IMR-90 (cell line): ENCODE measurements at regions not wholly inside any gene's neighbourhood (a gene's known extent, or its start where the extent isn't known, plus 50 kb on each side); places are given as distances from the start of the nearest gene placed in this dataset.

ENCODE experiments used
- ATAC-seq: fragments of 200-7000 bp; cut with Tn5 transposase; 2 replicates; pipeline ENCODE4 v1.9.1; 2020; ENCODE audit warnings: low read depth, mild to moderate bottlenecking, moderate library complexity
- BruUV-seq: library from RNA; stranded (reverse); fragments of 400-500 nt; replicated peaks from 2 replicates; lab custom pipeline; 2021; lab: Mats Ljungman, UMichigan
- CTCF ChIA-PET: fragments of 300-600 bp; formaldehyde crosslinking; extraction: SDS; loops from one replicate; lab custom pipeline; 2021; ENCODE audit warnings: antibody characterized with exemption; lab: Yijun Ruan, JAX
- POLR2A ChIA-PET: fragments of 300-600 bp; sonication (Branson Sonifier 250); formaldehyde crosslinking; loops from one replicate; lab custom pipeline; 2022; ENCODE audit warnings: antibody characterized with exemption; ENCODE audit not compliant: unreplicated experiment; lab: Charles Lee
- DNase-seq: peaks from one replicate; pipeline ENCODE4 v3.0.0; 2013
- H2AFZ ChIP-seq: replicated peaks from 2 replicates; pipeline ENCODE3; 2013; ENCODE audit warnings: low read length, mild to moderate bottlenecking; ENCODE audit not compliant: poor library complexity
- H2AK5ac ChIP-seq: 2 replicates; pipeline ENCODE4 v1.6.1; 2013; ENCODE audit warnings: low read depth, low read length, inconsistent platforms
- H2AK9ac ChIP-seq: replicated peaks from 2 replicates; pipeline ENCODE3; 2013; ENCODE audit warnings: mild to moderate bottlenecking, low read depth, low read length, moderate library complexity; ENCODE audit not compliant: poor library complexity
- H2BK120ac ChIP-seq: 2 replicates; pipeline ENCODE4 v1.6.1; 2013; ENCODE audit warnings: low read depth, low read length, inconsistent platforms
- H2BK15ac ChIP-seq: 3 replicates; pipeline ENCODE4 v1.6.1; 2013; ENCODE audit warnings: low read depth, low read length, inconsistent platforms
- H2BK20ac ChIP-seq: 2 replicates; pipeline ENCODE4 v1.6.1; 2013; ENCODE audit warnings: low read depth, mild to moderate bottlenecking, inconsistent platforms, low read length, moderate library complexity
- H2BK5ac ChIP-seq: 2 replicates; pipeline ENCODE4 v1.6.1; 2013; ENCODE audit warnings: mild to moderate bottlenecking, low read depth, low read length, inconsistent platforms; ENCODE audit not compliant: poor library complexity, severe bottlenecking
- H3K14ac ChIP-seq: replicated peaks from 2 replicates; pipeline ENCODE4 v1.6.1; 2013; ENCODE audit warnings: low read depth, low read length, inconsistent platforms
- H3K18ac ChIP-seq: 2 replicates; pipeline ENCODE4 v1.6.1; 2013; ENCODE audit warnings: low read depth, low read length, control low read depth
- H3K23ac ChIP-seq: 2 replicates; pipeline ENCODE4 v1.6.1; 2013; ENCODE audit warnings: low read depth, low read length, inconsistent platforms
- H3K27ac ChIP-seq: 2 replicates; pipeline ENCODE4 v1.5.1; 2013; ENCODE audit warnings: mild to moderate bottlenecking, control low read depth, low read length; ENCODE audit not compliant: insufficient read depth
- H3K27me3 ChIP-seq: 2 replicates; pipeline ENCODE4 v1.6.1; 2013; ENCODE audit warnings: low read length; ENCODE audit not compliant: control insufficient read depth, insufficient read depth
- H3K36me3 ChIP-seq: 2 replicates; pipeline ENCODE4 v1.6.1; 2013; ENCODE audit warnings: low read length, mixed read lengths; ENCODE audit not compliant: control insufficient read depth, insufficient read depth
- H3K4ac ChIP-seq: 2 replicates; pipeline ENCODE4 v1.6.1; 2013; ENCODE audit warnings: low read depth, low read length, inconsistent platforms
- H3K4me1 ChIP-seq: 2 replicates; pipeline ENCODE4 v1.6.1; 2013; ENCODE audit warnings: low read length, mixed read lengths; ENCODE audit not compliant: control insufficient read depth, insufficient read depth
- H3K4me2 ChIP-seq: 2 replicates; pipeline ENCODE4 v1.6.1; 2013; ENCODE audit warnings: low read depth, mild to moderate bottlenecking, control low read depth, low read length, moderate library complexity
- H3K4me3 ChIP-seq: 2 replicates; pipeline ENCODE4 v1.5.1; 2013; ENCODE audit warnings: low read depth, mild to moderate bottlenecking, control low read depth, low read length, moderate library complexity; ENCODE audit not compliant: insufficient read depth
- H3K56ac ChIP-seq: 2 replicates; pipeline ENCODE4 v1.6.1; 2013; ENCODE audit warnings: low read length, inconsistent platforms; ENCODE audit not compliant: insufficient read depth; ENCODE audit errors: extremely low read depth
- H3K79me1 ChIP-seq, 2 experiments: 2 replicates each; pipeline ENCODE4 v1.6.1; 2013; ENCODE audit warnings: low read length in 2 of 2, inconsistent platforms in 1 of 2, low read depth in 1 of 2
- H3K9ac ChIP-seq: 2 replicates; pipeline ENCODE4 v1.6.1; 2013; ENCODE audit warnings: low read depth, low read length, control low read depth
- H3K9me1 ChIP-seq: 2 replicates; pipeline ENCODE4 v1.6.1; 2013; ENCODE audit warnings: low read length, inconsistent platforms; ENCODE audit not compliant: insufficient read depth
- H3K9me3 ChIP-seq: 2 replicates; pipeline ENCODE4 v1.6.1; 2013; ENCODE audit warnings: low read length; ENCODE audit not compliant: control insufficient read depth, insufficient read depth
- H4K20me1 ChIP-seq: 2 replicates; pipeline ENCODE4 v1.6.1; 2013; ENCODE audit warnings: low read length, inconsistent platforms; ENCODE audit not compliant: insufficient read depth
- H4K5ac ChIP-seq: 2 replicates; pipeline ENCODE4 v1.6.1; 2013; ENCODE audit warnings: mild to moderate bottlenecking, low read depth, low read length, control low read depth
- H4K8ac ChIP-seq, 2 experiments: 2 replicates each; pipeline ENCODE4 v1.6.1; 2013; ENCODE audit warnings: low read depth in 2 of 2, low read length in 2 of 2, control low read depth in 1 of 2, inconsistent platforms in 1 of 2
- H4K91ac ChIP-seq: 2 replicates; pipeline ENCODE4 v1.6.1; 2013; ENCODE audit warnings: low read depth, low read length, inconsistent platforms; ENCODE audit not compliant: insufficient read depth
- CEBPB ChIP-seq: IDR thresholded peaks from 2 replicates; pipeline ENCODE4 v1.6.1; 2012; ENCODE audit warnings: low read depth, low read length, improper control_type of control experiment
- RFX5 ChIP-seq: IDR thresholded peaks from 2 replicates; pipeline ENCODE4 v1.8.0; 2012; ENCODE audit warnings: low read depth, mild to moderate bottlenecking, low read length, moderate library complexity
- WGBS, 2 experiments: methylation state at CpG; one replicate each; pipeline versions ENCODE4 v1.1.5 to v1.1.7; 2013; ENCODE audit warnings: missing lambda C conversion rate in 2 of 2; ENCODE audit not compliant: insufficient read length in 1 of 2; ENCODE audit errors: extremely low coverage in 2 of 2; 5-methylcytosine and 5-hydroxymethylcytosine counted together
- dilution Hi-C: fragments of 300-500 bp; cut with HindIII; formaldehyde crosslinking; loops from one replicate; pipeline ENCODE4 v1.14.3; 2018; ENCODE audit warnings: low sequenced_read_pairs; ENCODE audit not compliant: unreplicated experiment
- in situ Hi-C: fragments of 300-500 bp; cut with MboI; formaldehyde crosslinking; loops from 3 replicates; pipeline ENCODE4 v1.14.3; 2019; ENCODE audit warnings: low sequenced_read_pairs, inconsistent platforms, mixed read lengths
- intact Hi-C: fragments of 100-400 bp; cut with micrococcal nuclease; formaldehyde crosslinking; loops from 2 replicates; pipeline ENCODE4 v1.10.0; 2022

GRCh38 chr5:158375531-158375930, 516.6 kb upstream of the CLINT1 start:
- BruUV-seq: no TSS peak
- intact Hi-C loops (no loop called here), in situ Hi-C loops (no loop called here), dilution Hi-C loops (no loop called here)
- H3K4me2 ChIP-seq: no peak overlapping the region
- H2BK5ac ChIP-seq: no peak overlapping the region
- H4K91ac ChIP-seq: no peak overlapping the region
- no peak overlapping the region for H3K14ac ChIP-seq
- H4K20me1 ChIP-seq: no peaks in the 10 kb centered on the region
- no peak overlapping the region for H2BK120ac ChIP-seq
- H3K4me3 ChIP-seq: no peak overlapping the region
- no peak overlapping the region for H2BK15ac ChIP-seq
- no peaks in the 10 kb centered on the region for H3K4me1 ChIP-seq
- ATAC-seq (no peak), DNase-seq (no peak)
- CTCF ChIA-PET: no interaction called here
- no peak overlapping the region for H3K4ac ChIP-seq
- H3K9ac ChIP-seq: no peak overlapping the region
- H3K27me3 ChIP-seq: no peaks in the 10 kb centered on the region; the same call in 1 of the 2 replicates
- no peak overlapping the region for H2AK5ac ChIP-seq
- no peak overlapping the region for H4K8ac ChIP-seq
- H3K36me3 ChIP-seq: no peaks in the 10 kb centered on the region
- H3K23ac ChIP-seq: no peak overlapping the region
- H2AFZ ChIP-seq: no peak overlapping the region
- POLR2A ChIA-PET: no interaction called here
- H3K79me1 ChIP-seq: no peaks in the 10 kb centered on the region
- no peak overlapping the region for H2BK20ac ChIP-seq
- peaks cover 2% of the 10 kb centered on the region for H3K9me3 ChIP-seq
- no peak overlapping the region for H2AK9ac ChIP-seq
- no peak overlapping the region for H3K27ac ChIP-seq
- no peaks in the 10 kb centered on the region for H3K9me1 ChIP-seq
- no peak overlapping the region for H3K18ac ChIP-seq
- H4K5ac ChIP-seq: no peak overlapping the region
- WGBS, 2 experiments: no CpG with 5 or more reads among the region's 3 CpGs
- H3K56ac ChIP-seq: no peak overlapping the region
- TF ChIP-seq RFX5 (no peak), CEBPB (peak; percentile 73)
